Activated CD4-positive, alpha-beta T cell treated with anti-CD3 and anti-CD28 coated beads, Interleukin-2, amount 50 U/mL, for 48 hours (primary cell): ENCODE measurements at regions not wholly inside any gene's neighbourhood (a gene's known extent, or its start where the extent isn't known, plus 50 kb on each side); places are given as distances from the start of the nearest gene placed in this dataset.
"Not testable (repeated sequence)": the region's sequence is repeated elsewhere in the genome, so short reads cannot be mapped to it uniquely, and the experiment has no call there.

ENCODE experiments used
- DNase-seq, 2 experiments: peaks; one replicate each; pipeline ENCODE4 v3.0.0-alpha.2; 2020

DNA sequence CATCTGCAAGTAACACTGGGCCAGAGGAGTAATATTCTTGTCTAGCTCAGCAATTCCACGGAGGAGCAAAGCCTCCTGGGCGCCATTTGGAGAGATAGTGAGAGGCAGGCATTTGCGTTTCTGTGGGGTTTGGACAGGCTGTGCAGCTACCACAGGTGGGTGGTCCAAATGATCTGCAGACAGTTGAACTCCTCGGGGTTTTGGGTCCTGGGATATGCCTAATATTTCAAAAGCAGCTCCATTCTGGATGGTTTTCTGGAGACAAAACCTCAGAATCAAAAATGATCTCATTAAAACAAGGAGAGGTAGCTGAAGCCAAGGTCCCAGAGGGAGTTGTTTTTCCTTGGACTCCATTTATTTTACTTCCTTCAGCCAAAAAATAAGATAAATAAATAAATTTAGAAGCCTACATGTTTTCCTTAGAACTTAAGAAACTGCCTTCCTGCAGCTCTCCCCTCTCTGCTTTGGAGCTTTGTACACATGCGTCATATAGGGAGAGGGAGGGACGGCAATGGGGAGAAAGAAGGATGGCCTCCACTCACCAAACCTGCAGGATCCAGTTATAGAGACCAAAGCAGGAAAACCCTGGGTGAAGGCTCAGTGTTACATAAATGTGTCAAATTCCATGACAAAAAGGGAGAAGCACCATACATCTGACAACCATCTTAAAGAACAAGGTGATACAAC, 227.3 kb upstream of the DAAM1 start:
- no peak for DNase-seq

- no peak for DNase-seq
These were observed 224.4 kb upstream of the DAAM1 start for GRCh38 chr14:58963873-58964597.

GRCh38 chr14:58964598-58964928, 223.9 kb upstream of the DAAM1 start:
- DNase-seq: no peak

- DNase-seq: no peak
These were observed 222.9 kb upstream of the DAAM1 start for GRCh38 chr14:58965601-58966000.

DNA sequence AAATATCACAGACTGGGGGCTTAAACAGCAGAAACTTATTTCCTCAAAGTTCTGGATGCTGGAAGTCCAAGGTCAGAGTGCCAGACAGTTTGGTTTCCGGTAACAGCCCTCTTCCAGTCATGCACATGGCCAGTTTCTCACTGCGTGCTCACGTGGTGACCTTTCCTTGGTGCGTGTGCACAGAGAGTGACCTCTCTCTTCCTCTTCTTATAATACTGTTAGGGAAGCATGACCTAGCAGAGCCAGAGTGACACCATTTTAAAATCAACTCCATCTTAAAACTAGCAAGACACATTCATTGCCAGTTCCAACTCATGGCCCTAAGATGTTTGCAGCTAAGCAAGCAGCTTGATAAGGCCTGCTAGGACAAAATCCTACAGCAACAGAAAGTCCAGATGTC, 221.5 kb upstream of the DAAM1 start:
- DNase-seq: no peak

DNA sequence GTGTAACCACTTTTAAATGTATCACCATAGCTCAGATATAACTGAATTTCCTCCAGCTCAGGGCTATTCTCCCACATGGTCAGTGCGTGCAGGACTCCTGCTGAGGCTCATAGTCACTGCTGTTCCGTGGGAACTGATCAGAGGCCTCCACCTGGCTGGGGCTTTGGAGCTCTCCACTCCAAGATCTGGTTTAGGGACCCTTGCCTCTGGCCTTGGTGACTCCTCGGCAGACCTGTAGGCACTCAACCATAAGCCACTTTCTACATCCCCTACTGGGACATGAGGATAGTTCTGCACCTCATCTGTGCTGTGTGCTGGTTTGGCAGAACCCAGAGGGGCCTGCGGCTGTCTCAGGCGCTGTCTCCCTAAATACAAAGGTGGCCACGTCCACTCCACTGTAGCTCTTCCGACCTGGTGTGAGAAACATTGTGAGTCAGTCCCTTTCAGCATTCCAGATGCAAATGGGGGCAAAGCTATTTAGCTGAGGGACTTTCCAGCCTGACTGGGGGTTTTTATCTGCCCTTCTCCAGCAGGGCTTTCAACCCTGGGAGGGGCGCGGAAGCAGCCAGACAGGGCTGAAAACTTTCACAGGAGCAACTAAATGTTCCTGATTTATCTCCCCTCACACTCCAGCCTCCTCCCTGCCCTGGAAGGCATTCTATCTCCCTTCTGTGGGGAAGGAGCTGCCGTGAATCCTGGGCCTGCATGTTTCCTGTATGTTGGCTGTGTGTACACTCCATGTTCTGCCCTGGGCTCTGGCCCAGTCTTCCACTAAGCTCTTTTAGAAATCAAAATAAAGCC, 218.3 kb upstream of the DAAM1 start:
- no peak for DNase-seq

GRCh38 chr14:58972233-58973017, 216.0 kb upstream of the DAAM1 start:
- no peak for DNase-seq

- DNase-seq: no peak
These were observed 211.1 kb upstream of the DAAM1 start for GRCh38 chr14:58977366-58977765.

DNA sequence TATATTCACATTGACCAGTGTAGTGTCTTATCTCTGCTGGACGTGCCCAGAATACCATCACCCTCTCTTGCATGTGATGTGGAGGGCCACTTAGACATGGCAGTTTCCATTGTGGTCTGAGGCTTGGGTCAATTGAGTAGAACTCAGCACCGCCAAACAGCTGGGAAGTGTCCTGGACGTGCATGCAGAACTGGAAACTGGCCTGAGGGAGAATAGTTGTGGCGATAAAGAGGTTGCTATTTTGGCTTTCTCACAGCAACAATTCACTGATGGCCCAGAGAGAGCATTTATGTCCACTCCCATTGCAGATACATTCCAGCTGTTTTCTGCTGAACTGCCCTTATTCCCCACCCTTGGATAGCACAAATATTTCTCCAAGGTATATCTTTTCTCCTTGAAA, 210.1 kb upstream of the DAAM1 start:
- DNase-seq: no peak

GRCh38 chr14:58979325-58979724, 209.1 kb upstream of the DAAM1 start:
- no peak for DNase-seq

GRCh38 chr14:58981840-58982239, 206.6 kb upstream of the DAAM1 start:
- DNase-seq: no peak

- DNase-seq: no peak
These were observed 202.7 kb upstream of the DAAM1 start for GRCh38 chr14:58985786-58986185.

DNA sequence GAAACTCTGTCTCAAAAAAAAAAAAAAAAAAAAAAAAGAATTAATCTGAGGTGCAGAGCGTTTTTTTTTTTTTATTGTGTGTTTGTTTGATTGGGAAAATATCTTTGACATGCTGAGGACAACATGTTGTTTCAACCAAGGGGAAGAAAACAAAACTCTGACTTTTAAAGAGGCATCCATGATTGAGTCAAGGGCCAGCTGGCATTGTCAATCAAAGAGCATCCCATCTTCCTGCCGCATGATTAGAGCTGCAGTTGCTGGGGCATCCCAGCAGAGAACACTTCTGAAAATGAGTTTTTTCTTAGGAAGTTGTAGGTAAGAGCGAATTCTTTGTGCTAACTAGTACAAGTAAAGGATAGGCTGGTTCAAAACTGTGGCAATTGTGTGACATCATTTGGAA, 200.9 kb upstream of the DAAM1 start:
- no peak for DNase-seq

DNA sequence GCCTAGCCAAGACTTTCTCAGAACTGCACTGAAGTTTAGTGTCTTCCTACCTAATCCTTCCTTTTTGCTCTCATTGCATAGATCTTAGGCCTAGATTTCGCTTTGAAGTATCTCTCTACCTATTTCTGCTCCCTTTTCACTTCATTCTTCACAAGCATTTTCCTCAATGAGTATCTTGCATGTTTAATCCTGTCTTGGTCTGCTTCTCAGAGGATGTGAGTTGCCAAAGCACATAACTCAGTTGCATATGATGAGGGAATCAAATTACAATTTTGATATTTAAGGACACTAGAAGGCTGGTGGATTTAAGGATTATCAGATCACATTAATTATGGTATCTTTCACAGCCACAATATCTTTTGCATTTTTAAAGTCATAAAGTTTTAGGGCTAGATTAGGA, 195.5 kb upstream of the DAAM1 start:
- no peak for DNase-seq

- DNase-seq: no peak
These were observed 194.3 kb upstream of the DAAM1 start for GRCh38 chr14:58994130-58994529.

DNA sequence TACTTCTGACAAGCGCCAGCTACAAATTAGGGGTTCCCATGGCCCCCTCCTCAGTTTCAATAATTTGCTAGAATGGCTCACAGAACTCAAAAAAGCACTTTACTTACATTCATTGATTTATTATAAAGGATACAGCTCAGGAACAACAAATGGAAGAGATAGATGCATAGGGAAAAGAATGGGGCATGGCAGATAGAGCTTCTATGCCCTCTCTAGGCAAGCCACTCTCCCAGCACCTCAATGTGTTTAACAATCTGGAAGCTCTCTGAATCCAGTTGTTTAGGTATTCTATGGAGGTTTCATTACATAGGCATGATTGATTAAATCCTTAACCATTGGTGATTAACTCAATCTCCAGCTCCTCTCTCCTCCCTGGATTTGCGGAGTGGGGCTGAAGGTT, 184.5 kb upstream of the DAAM1 start:
- DNase-seq: no peak

GRCh38 chr14:59006179-59006578, 182.3 kb upstream of the DAAM1 start:
- not testable (repeated sequence) for DNase-seq

DNA sequence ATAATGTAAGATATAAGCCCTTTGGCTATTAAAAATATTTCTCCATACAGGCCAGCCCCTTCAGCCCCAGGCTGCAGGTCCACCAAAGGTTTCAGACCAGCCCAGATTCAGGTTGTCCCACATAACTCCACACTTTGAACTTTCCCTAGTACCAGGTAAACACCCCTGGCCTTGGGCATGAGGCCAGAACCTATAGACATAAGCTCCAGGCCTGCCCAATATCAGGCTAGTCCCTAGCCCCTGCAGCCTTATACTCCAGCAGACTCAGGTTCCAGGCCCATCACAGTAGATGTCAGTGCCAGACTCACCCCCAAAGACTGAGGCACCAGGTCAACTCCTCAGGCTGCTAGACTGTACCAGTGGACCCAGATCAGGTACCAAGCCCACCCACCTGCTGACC, 178.5 kb upstream of the DAAM1 start:
- DNase-seq: no peak

DNA sequence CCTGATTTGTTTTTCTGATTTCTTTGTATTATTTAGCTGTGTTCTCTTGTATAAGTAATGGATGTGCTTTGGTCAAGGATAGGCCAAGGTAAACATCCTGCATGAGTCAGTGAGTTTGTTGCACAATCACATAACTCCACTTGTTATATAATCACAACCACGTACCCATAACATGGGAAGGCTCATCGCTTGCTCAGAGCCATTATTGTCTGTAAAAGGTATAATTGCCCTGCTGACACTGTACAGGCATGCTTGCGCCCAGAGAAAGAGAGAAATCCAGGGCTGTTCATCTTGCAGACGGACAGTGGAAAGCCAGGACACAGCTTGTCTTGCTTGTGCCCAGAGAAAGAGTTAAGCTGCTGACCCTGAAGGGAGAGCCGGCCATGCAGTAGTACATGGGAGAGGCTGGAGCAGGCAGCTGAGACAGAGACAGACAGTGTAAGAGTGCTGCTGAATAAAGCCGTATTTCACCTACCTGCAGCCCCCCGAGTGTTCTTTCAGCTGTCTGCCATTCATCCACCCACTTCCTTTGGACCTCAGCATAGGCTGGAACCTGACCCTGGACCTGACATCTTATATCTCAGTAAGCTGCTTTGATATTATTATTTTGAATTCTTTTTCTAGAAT, 174.7 kb upstream of the DAAM1 start:
- no peak for DNase-seq

- DNase-seq: no peak
These were observed 173.0 kb upstream of the DAAM1 start for GRCh38 chr14:59015482-59015881.

DNA sequence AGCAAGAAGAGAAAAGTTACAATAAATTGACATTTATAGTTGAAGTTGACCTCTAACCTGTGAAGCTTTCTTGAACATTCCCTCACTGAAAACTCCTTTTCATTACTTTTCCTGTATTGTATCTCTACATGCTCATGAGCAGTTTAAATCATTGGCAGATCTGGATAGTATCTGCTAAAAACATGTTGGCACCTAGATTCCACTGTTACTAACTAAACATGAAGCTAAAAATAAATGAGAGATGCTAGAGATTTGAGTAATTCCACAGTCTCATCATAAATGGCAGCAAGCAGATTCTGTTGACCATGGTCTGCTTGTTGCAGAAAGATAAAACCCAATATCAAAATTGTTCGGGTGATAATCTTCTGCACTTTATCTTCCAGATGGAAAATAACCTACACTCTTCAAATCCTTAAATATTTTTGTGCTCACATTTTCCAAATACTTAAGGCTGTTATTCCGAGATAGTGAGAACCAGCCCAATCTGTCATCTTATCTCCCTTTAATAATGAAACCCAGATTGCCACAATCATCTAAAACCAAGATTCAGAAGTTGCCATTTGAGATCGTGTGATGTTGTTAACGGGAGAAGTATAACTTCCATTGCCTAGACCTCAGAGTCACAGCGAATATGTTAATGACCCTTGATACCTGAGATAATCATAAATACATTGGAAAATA, 171.0 kb upstream of the DAAM1 start:
- DNase-seq: no peak

DNA sequence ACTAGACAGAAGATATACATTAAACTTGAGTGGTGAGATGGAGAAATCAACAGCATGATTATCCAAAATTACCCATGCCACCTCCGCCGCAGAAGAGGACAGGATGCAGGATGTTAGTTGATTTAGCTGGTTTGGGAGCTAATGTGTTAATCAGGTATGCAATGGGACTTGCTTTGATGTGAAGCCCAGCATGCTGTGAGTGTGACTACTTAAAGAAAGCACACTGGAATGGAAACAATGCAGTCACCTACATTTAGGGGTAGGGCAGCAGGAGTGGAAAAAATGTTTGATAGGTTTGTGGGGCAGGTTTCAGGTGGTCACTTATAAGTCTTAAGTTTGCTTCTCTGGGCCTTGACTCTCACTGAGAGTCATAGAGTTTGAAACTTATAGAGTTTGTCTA, 170.0 kb upstream of the DAAM1 start:
- no peak for DNase-seq
